Parathyroid adenoma (tissue), 2 donors: ENCODE measurements at regions not wholly inside any gene's neighbourhood (a gene's known extent, or its start where the extent isn't known, plus 50 kb on each side); places are given as distances from the start of the nearest gene placed in this dataset.

ENCODE experiments used
- H2AFZ ChIP-seq: fragments of 300-600 bp; sonication (generic); one replicate; pipeline ENCODE4 v1.7.0; 2017; ENCODE audit warnings: antibody characterized with exemption, mild to moderate bottlenecking
- H3K27ac ChIP-seq: fragments of 300-600 bp; sonication (generic); one replicate; pipeline ENCODE4 v1.7.0; 2017
- H3K27me3 ChIP-seq: fragments of 300-600 bp; sonication (generic); one replicate; pipeline ENCODE4 v1.7.0; 2017; ENCODE audit warnings: low read length; ENCODE audit not compliant: control insufficient read depth, insufficient read depth
- H3K36me3 ChIP-seq: fragments of 300-600 bp; sonication (generic); one replicate; pipeline ENCODE4 v1.7.0; 2017; ENCODE audit warnings: low read length; ENCODE audit not compliant: control insufficient read depth, insufficient read depth
- H3K4me1 ChIP-seq: fragments of 300-600 bp; sonication (generic); one replicate; pipeline ENCODE4 v1.7.0; 2017; ENCODE audit warnings: control low read depth
- H3K4me2 ChIP-seq: fragments of 300-600 bp; sonication (generic); one replicate; pipeline ENCODE4 v1.7.0; 2017; ENCODE audit warnings: low read length
- H3K4me3 ChIP-seq: fragments of 300-600 bp; sonication (generic); one replicate; pipeline ENCODE4 v1.7.0; 2017; ENCODE audit warnings: low read depth, low read length
- H3K79me2 ChIP-seq: fragments of 300-600 bp; sonication (generic); one replicate; pipeline ENCODE4 v1.7.0; 2017; ENCODE audit warnings: control low read depth
- H3K9ac ChIP-seq: fragments of 300-600 bp; sonication (generic); one replicate; pipeline ENCODE4 v1.7.0; 2017; ENCODE audit warnings: mild to moderate bottlenecking
- H3K9me3 ChIP-seq: fragments of 300-600 bp; sonication (generic); one replicate; pipeline ENCODE4 v1.7.0; 2017; ENCODE audit warnings: low read length; ENCODE audit not compliant: control insufficient read depth
- CTCF ChIP-seq: fragments of 300-600 bp; sonication (generic); IDR thresholded peaks from one replicate; pipeline ENCODE4 v1.7.0; 2017; ENCODE audit warnings: antibody characterized with exemption, mild to moderate bottlenecking
- donor health status: primary hyperparathyroidism.

- H3K9me3 ChIP-seq, result no peaks in the 10 kb centered on the region
- H3K4me2 ChIP-seq, result no peak overlapping the region
- no peak overlapping the region for H3K4me3 ChIP-seq
- H3K36me3 ChIP-seq, result no peaks in the 10 kb centered on the region
- H3K79me2 ChIP-seq, result no peaks in the 10 kb centered on the region
- no peaks in the 10 kb centered on the region for H3K27me3 ChIP-seq
- no peak for TF ChIP-seq CTCF
- no peak overlapping the region for H2AFZ ChIP-seq
- no peak overlapping the region for H3K9ac ChIP-seq
- no peak overlapping the region for H3K27ac ChIP-seq
- no peaks in the 10 kb centered on the region for H3K4me1 ChIP-seq
These were observed 50.6 kb upstream of the GATB start for GRCh38 chr4:151811403-151811802.
